HG02852 (cell line): ENCODE measurements at regions not wholly inside any gene's neighbourhood (a gene's known extent, or its start where the extent isn't known, plus 50 kb on each side); places are given as distances from the start of the nearest gene placed in this dataset.
A peak's percentile ranks its signal among the peaks of the same experiment; 100 is the strongest.

Source experiments
- ATAC-seq: cut with Tn5 transposase; IDR thresholded peaks from one replicate; pipeline ENCODE4 v1.9.1; 2021; ENCODE audit warnings: mild to moderate bottlenecking, moderate library complexity; ENCODE audit not compliant: unreplicated experiment

DNA sequence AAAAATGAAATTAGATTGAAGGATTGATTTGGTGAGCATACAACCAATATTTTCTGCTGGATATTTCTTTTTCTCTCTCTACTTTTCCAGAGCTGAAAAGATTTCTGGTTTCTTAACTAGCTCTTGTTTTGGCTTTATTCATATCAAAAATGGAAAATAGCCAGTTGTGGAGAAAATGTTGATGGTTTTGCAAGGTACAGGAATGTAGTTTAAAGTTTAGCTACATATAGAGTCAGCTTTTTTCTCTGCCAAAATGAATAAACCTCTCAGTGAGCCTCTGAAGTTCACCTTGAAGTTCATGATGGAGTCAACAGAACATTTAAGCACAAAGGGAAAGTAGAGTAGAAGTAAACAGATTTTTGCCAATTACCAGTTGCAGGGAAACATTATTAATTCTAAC, 720.5 kb upstream of the ALCAM start:
- ATAC-seq: no peak

DNA sequence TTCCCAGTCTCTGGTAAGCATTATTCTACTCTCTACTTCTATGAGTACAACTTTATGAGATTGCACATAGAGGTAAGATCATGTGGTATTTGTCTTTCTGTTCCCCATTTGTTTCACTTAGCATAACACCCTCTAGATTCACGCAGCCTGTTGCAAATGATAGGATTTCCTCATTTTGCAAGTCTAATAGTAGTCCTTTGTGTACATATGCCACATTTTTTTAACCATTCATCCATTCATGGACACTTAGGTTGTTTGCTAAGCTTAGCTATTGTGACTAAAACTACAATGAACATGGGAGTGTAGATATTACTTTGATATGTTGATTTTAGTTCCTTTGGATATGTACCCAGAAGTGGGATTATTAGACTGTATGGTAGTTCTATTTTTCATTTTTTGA, 717.9 kb upstream of the ALCAM start:
- no peak for ATAC-seq

- no peak for ATAC-seq
Measured at GRCh38 chr3:104669083-104669482, 697.6 kb upstream of the ALCAM start.

- ATAC-seq: no peak
Measured at GRCh38 chr3:104672331-104672730, 694.4 kb upstream of the ALCAM start.

- no peak for ATAC-seq
Measured at GRCh38 chr3:104673981-104674380, 692.7 kb upstream of the ALCAM start.

- ATAC-seq: no peak
Measured at GRCh38 chr3:104676241-104676640, 690.5 kb upstream of the ALCAM start.

- no peak for ATAC-seq
Measured at GRCh38 chr3:104677932-104678331, 688.8 kb upstream of the ALCAM start.

GRCh38 chr3:104685492-104685891, 681.2 kb upstream of the ALCAM start:
- ATAC-seq: no peak

DNA sequence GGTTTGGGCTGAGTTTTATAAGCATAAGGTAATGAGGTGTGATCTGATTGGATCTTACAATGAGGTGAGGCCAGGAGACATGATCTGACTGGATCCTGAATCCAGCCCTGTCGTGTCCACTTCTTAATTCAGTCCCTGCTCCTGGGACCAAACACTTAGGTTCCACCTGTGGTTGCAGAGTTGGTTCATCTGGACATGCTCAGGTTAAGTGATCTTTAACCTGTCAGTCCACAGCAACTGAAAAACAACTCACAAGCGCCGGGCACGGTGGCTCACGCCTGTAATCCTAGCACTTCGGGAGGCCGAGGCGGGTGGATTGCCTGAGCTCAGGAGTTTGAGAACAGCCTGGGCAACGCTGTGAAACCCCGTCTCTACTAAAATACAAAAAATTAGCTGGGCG, 679.3 kb upstream of the ALCAM start:
- no peak for ATAC-seq

- no peak for ATAC-seq
Measured at GRCh38 chr3:104696470-104696869, 670.2 kb upstream of the ALCAM start.

- ATAC-seq: no peak
Measured at GRCh38 chr3:104711406-104711805, 655.3 kb upstream of the ALCAM start.

- ATAC-seq: no peak
Measured at GRCh38 chr3:104715972-104716371, 650.7 kb upstream of the ALCAM start.

DNA sequence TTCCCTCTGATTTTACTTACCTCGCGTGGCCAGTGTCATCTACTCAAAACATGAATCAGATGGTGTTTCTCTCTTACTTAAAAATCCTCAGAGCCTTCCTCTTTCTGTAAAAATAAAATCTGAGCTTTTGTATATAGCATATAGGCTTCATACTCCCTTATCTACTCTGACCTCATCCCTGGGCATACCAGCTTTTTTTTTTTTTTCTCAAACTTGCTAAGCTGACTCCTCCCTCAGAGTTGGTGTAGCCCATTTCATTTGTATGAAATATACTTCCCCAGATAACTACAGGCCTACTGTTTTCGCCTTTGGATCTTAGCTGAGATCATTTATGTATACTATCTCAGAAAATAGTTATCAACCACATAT, 648.9 kb upstream of the ALCAM start:
- ATAC-seq: peak; percentile 50

GRCh38 chr3:104723000-104723399, 643.7 kb upstream of the ALCAM start:
- no peak for ATAC-seq

GRCh38 chr3:104731074-104731473, 635.6 kb upstream of the ALCAM start:
- no peak for ATAC-seq

GRCh38 chr3:104734627-104735026, 632.1 kb upstream of the ALCAM start:
- no peak for ATAC-seq

DNA sequence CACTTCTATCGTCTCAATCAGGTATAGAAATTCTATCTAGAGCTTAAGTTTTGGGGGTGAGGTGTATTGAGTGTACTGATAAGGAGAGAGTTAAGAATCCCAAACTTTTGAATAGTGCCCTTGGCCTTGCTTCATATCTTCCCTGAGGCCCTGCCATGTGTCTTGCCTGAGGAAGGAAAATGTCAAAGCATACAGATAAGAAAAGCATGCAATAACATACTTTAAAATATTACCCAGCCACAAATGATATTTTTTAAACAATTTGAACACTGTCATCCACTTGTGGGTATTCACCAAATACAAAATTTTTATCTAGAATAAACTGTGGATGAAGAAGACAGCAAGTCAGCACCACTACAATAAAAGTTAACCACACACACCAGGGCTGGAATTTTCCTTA, 631.0 kb upstream of the ALCAM start:
- no peak for ATAC-seq

DNA sequence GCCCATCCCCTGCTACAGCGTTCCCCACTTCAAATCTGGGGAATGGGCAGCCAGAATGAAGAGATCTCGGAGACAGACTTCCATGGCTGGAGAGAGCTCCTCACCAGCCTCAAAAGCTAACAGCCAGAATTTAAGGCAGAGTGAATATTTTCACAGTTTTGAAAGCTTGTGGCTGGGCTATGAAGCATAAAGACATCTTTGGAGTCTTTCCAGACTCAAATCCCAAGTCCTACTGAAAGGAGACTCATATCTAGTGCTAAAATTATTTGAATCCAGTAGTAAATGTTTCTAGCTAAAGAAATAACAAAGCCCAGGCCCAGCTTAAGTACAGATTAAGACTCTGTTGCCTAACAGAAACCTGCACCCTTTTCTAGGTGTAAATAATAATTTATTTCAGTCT, 628.4 kb upstream of the ALCAM start:
- no peak for ATAC-seq

DNA sequence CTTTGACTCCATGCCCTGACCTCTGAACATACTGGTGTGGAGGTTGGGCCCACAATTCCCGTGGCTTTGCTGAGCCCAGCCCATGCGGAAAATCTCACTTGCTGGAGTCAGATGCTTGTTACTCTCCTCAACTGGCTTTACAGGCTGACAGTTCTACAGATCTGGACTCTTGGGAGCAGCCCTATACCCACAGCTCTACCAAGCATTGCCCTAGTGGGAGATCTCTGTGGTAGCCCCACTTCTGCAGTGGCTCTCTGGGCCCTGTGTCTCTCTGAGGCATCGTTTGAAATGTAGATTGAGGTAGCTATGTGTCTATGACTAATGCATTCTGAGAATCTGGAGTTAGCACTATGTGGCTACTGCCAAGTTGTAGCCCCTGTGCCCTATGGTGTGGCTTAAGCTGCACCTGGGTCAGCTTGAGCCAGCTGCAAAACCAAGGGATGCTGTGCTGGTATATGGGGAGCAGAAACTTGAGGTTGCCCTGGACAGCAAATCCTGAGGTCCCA, 625.8 kb upstream of the ALCAM start:
- ATAC-seq: no peak

DNA sequence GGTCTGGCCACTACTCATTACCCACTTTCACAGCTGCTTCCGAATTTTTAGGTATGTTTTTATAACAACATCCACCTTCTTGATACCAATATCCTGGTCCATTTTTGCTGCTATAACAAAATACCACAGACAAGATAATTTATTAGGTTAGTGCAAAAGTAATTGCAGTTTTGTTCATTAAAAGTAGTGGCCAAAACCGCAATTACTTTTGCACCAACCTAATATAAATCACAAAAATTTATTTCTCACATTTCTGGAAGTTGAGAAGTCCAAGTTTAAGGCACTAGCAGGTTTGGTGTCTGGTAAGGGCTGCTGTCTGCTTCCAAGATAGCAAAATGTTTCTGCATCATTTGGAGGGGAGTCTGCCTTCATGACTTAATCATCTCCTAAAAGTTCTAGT, 624.7 kb upstream of the ALCAM start:
- ATAC-seq: no peak

DNA sequence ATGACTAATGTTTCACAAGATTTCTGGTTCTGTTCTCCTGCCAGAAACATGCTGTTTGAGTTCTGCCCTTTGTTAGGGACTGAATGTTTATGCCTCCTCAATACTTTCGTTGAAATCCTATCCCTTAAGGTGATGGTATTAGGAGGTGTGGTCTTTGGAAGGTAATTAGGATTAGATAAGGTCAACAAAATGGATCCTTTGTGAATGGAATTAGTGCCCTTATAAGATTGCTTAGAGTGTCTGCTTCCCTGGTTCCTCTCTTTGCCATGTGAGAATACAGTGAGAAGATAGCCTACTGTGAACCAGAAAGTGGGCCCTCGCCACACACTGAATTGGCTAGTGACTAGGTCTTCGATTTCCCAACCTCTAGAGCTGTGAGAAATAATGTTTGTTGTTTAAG, 621.4 kb upstream of the ALCAM start:
- ATAC-seq: no peak

GRCh38 chr3:104746056-104746455, 620.7 kb upstream of the ALCAM start:
- no peak for ATAC-seq

GRCh38 chr3:104750581-104750980, 616.1 kb upstream of the ALCAM start:
- no peak for ATAC-seq

DNA sequence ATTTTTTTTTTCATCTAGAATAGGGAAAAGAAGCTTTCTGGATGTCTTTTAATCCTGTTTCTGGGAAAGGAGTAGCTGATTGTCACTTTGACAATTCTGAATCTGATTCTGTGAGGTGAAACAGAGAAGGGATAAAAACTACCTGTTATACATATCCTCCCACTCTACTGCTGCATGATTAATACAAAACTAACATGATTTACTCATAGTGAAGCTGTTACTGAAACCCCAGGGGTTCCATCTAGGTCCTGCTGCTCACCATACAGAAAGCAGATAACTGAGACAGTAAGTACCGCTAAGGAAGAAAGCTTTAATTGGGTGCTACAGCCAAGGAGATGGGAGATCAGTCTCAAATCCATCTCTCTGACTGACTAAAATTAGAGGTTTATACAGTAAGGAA, 610.9 kb upstream of the ALCAM start:
- ATAC-seq: no peak
